Cardiac fibroblast (primary cell): ENCODE measurements at regions not wholly inside any gene's neighbourhood (a gene's known extent, or its start where the extent isn't known, plus 50 kb on each side); places are given as distances from the start of the nearest gene placed in this dataset.

Experiments used
- DNase-seq, 2 donors: peaks; one replicate each; pipeline versions ENCODE4 v3.0.0 to v3.0.0-alpha.2; 2010; ENCODE audit warnings: low read depth in 2 of 2
- H3K4me3 ChIP-seq, 2 donors: replicated peaks in 1 of 2; 1 replicate in 1 of 2; 2 replicates in 1 of 2; pipeline ENCODE4 v1.5.1; 2011; ENCODE audit warnings: low read depth in 2 of 2, low read length in 2 of 2, mild to moderate bottlenecking in 2 of 2, moderate library complexity in 1 of 2
- TF ChIP-seq, protein P1 (sequence below): IDR thresholded peaks from one replicate; pipeline ENCODE4 v1.5.1; 2011; ENCODE audit warnings: low read depth, mild to moderate bottlenecking, low read length, inconsistent platforms

DNA sequence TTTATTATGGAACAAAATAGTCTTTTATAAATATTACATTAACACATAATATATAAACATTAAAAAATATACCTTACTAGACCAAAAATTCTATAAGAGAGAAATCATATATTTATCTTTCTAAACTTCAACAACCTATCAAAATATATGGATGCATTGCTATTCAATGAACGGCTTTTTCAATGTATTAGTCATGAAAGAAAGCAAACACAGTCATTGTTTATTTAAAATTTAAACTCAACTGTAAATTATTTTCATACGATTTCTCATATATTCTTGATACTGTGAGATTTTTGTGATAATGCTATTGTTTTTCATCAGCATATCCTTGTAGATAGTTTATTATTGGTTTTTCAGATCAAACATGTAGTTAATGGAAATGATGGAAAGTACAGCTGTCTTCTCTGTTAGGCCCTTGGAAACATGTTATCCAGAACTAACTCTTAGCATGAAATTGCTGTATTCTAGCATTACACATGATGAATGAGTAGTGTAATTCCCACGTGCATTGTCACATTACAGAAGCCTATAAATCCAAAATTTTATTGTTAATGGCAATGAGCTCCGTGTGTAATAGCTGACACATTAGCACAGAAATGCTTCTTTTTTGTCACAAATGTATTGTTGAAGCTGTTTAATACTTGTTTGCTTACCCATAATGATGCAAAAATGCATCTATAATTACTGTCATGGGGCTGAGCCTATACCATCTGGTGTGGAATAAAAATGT lies 1639.9 kb downstream of the SLITRK5 start:
- DNase-seq, result no peak
- TF ChIP-seq, protein P1, sequence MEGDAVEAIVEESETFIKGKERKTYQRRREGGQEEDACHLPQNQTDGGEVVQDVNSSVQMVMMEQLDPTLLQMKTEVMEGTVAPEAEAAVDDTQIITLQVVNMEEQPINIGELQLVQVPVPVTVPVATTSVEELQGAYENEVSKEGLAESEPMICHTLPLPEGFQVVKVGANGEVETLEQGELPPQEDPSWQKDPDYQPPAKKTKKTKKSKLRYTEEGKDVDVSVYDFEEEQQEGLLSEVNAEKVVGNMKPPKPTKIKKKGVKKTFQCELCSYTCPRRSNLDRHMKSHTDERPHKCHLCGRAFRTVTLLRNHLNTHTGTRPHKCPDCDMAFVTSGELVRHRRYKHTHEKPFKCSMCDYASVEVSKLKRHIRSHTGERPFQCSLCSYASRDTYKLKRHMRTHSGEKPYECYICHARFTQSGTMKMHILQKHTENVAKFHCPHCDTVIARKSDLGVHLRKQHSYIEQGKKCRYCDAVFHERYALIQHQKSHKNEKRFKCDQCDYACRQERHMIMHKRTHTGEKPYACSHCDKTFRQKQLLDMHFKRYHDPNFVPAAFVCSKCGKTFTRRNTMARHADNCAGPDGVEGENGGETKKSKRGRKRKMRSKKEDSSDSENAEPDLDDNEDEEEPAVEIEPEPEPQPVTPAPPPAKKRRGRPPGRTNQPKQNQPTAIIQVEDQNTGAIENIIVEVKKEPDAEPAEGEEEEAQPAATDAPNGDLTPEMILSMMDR, result no peak
- no peak overlapping the region for H3K4me3 ChIP-seq

GRCh38 chr13:89315287-89315686 lies 1644.1 kb downstream of the SLITRK5 start:
- H3K4me3 ChIP-seq, result no peak overlapping the region
- TF ChIP-seq, protein P1, result no peak
- DNase-seq, result peak in 1 of 2 donors; percentile 12

DNA sequence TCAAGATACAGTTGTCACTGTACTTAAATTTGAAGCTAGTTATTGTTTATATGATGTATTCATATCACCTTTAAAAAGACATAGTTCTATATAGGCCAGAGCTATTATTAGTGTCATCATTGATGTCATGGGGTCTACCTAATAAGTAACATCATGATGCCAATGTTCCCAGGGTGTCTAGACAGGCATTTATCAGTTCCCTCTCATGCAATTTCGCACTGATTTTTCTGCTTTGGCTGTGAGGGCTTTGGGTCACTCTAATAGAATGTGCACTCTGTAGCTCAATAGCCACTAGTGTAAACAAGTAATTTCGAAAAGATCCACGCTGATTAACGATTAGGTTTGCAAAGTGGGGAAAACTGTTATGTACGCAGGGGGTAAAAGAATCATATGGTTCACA lies 1651.3 kb downstream of the SLITRK5 start:
- no peak for DNase-seq
- no peak overlapping the region for H3K4me3 ChIP-seq
- TF ChIP-seq, protein P1, result no peak

GRCh38 chr13:89324582-89324981 lies 1653.4 kb downstream of the SLITRK5 start:
- TF ChIP-seq, protein P1, result no peak
- no peak overlapping the region for H3K4me3 ChIP-seq
- DNase-seq, result no peak

GRCh38 chr13:89343165-89343564 lies 1672.0 kb downstream of the SLITRK5 start:
- no peak for DNase-seq
- TF ChIP-seq, protein P1, result no peak
- H3K4me3 ChIP-seq, result no peak overlapping the region

- no peak for DNase-seq
- TF ChIP-seq, protein P1, result no peak
- no peak overlapping the region for H3K4me3 ChIP-seq
Measured at GRCh38 chr13:89352384-89352783, 1681.2 kb downstream of the SLITRK5 start.

GRCh38 chr13:89361909-89362308 lies 1690.7 kb downstream of the SLITRK5 start:
- DNase-seq, result peak; percentile 17 to 45
- H3K4me3 ChIP-seq, result no peak overlapping the region
- TF ChIP-seq, protein P1, result no peak
